Stimulated activated CD4-positive, alpha-beta T cell treated with anti-CD3 and anti-CD28 coated beads, Interleukin-4, amount 100 ng/mL, for 4 hours (primary cell): ENCODE measurements at regions not wholly inside any gene's neighbourhood (a gene's known extent, or its start where the extent isn't known, plus 50 kb on each side); places are given as distances from the start of the nearest gene placed in this dataset.

Experiments used
- DNase-seq, 2 experiments: peaks; one replicate each; pipeline ENCODE4 v3.0.0-alpha.2; 2020

- DNase-seq: no peak
These were observed 451.3 kb downstream of the NTRK3 start for GRCh38 chr15:87805117-87805820.

GRCh38 chr15:87804451-87804850, 452.1 kb downstream of the NTRK3 start:
- no peak for DNase-seq

GRCh38 chr15:87799838-87800237, 456.7 kb downstream of the NTRK3 start:
- no peak for DNase-seq

GRCh38 chr15:87799428-87799827, 457.1 kb downstream of the NTRK3 start:
- no peak for DNase-seq

GRCh38 chr15:87793725-87794124, 462.8 kb downstream of the NTRK3 start:
- no peak for DNase-seq

GRCh38 chr15:87792250-87793040, 464.1 kb downstream of the NTRK3 start:
- no peak for DNase-seq

GRCh38 chr15:87781959-87782625, 474.4 kb downstream of the NTRK3 start:
- no peak for DNase-seq

- DNase-seq: no peak
These were observed 476.8 kb downstream of the NTRK3 start for GRCh38 chr15:87779746-87780145.

- no peak for DNase-seq
These were observed 478.2 kb downstream of the NTRK3 start for GRCh38 chr15:87778358-87778757.

GRCh38 chr15:87777054-87777561, 479.4 kb downstream of the NTRK3 start:
- DNase-seq: no peak

- DNase-seq: no peak
These were observed 489.0 kb downstream of the NTRK3 start for GRCh38 chr15:87767516-87767915.

GRCh38 chr15:87764461-87765240, 491.9 kb downstream of the NTRK3 start:
- no peak for DNase-seq

- DNase-seq: no peak
These were observed 492.7 kb downstream of the NTRK3 start for GRCh38 chr15:87763837-87764236.

GRCh38 chr15:87761736-87762509, 494.6 kb downstream of the NTRK3 start:
- no peak for DNase-seq

GRCh38 chr15:87760547-87761314, 495.8 kb downstream of the NTRK3 start:
- DNase-seq: no peak

GRCh38 chr15:87758794-87759418, 497.6 kb downstream of the NTRK3 start:
- DNase-seq: no peak

- no peak for DNase-seq
These were observed 499.5 kb downstream of the NTRK3 start for GRCh38 chr15:87757084-87757483.

GRCh38 chr15:87756072-87756471, 500.5 kb downstream of the NTRK3 start:
- no peak for DNase-seq

GRCh38 chr15:87755226-87755625, 501.3 kb downstream of the NTRK3 start:
- DNase-seq: no peak

GRCh38 chr15:87753539-87753938, 503.0 kb downstream of the NTRK3 start:
- DNase-seq: no peak
